ENCODE measurements at regions not wholly inside any gene's neighbourhood (a gene's known extent, or its start where the extent isn't known, plus 50 kb on each side); places are given as distances from the start of the nearest gene placed in this dataset.
A peak's percentile ranks its signal among the peaks of the same experiment; 100 is the strongest.
"Not testable (repeated sequence)": the region's sequence is repeated elsewhere in the genome, so short reads cannot be mapped to it uniquely, and the experiment has no call there.

DNA sequence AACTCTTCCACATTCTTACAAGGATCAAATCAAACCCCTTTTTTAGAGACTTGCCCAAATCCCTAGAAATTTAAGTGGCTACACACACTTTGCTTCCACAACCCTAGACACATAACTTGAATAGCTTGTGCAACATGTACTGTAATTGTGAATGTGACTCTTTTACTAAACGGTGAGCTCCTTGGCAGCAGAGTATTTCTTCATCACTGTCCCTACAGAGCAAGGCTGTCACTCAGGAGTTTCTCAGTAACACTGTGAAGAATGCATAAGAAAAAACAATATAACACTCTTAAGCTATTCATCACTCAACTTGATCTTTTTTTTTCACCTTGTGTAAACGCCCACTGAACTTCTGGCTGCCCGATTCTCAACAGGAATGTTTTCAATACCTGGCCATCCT lies 53.8 kb upstream of the ADAMTS18 start:
- no peak for DNase-seq (ENCODE audit: low spot score)

DNA sequence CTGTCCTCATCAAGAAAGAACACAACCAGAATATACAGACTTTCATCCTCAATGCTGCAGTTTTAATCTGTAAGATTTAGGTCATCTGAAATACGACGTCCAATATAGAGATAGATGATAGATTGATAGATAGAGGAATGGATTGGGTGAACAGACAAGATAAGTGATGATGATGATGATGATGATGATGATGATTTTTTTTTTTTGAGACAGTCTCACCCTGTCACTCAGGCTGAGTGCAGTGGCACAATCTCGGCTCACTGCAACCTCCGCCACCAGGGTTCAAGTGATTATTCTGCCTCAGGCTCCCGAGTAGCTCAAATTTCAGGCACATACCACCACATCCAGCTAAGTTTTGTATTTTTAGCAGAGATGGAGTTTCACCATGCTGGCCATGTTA lies 56.3 kb upstream of the ADAMTS18 start:
- no peak for DNase-seq (ENCODE audit: low spot score)

DNA sequence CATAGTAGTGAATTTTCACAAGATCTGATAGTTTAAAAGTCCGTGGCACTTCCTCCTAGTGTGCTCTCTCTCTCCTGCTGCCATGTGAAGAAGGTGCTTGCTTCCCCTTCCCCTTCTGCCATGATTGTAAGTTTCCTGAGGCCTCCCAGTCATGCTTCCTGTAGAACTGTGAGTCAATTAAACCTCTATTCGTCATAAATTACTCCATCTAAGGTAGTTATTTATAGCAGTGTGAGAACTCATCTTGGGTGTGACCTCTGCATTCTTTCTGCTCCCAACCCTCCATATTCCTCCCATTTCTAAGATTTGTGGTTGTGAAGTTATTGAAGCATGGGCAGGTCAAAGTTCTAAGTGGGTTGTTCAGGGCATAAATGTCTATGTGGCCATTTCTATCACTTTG lies 62.1 kb upstream of the ADAMTS18 start:
- no peak for DNase-seq (ENCODE audit: low spot score)

DNA sequence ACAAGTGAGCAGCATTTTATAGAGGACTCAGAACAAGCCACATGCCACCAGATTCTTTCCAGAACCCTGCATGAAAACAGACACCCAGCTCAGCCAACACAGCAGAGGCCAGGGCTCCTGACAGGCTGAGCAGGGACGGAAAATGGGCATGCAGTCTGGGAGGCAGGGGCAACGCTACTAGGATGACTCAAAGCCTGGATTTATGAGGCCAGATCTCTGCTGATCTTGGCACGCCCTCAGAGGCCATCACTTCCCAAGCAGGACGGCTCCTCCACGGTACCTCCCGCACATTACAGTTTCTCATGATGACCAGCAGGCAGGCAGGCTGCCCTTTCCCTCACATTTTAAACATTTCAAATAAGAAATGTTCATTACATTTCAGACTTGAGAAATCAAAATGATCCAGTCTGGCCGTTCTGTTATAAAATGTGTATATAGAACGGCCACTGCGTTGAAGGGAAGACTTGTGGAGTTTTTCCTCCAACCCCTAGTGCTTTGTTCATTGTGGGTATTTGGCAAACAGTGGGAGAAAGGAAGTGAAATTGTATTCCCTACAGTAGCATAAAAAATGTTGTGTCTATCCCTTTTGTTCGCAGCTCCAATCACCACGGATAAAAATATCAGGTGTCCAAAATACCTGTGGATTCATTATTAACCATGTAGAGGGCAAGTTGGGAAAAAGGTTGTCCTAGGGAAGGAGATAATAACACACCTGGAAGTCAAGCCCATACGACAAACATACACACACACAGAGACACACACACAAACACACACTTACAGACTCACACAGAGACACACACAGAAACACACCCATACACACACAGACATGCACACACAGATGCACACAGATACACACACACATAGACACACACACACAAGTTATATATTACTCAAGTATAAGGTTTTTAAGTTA lies 64.8 kb upstream of the ADAMTS18 start:
- peak; percentile 83 for DNase-seq (ENCODE audit: low spot score)

DNA sequence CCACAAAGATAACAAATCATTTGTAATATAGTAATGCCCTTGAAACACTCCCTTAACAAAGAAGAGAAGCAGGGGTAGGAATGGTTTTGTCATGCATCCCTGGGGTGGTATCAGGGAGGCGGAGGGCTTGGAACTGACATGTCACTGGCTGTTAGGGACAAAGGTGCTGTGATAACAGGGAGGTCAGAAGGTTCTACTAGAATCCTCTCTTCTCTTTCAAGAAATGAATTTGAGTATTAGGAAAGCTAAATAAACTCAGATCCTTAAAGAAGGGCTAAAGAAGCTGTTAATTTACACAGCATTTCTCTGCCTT lies 65.4 kb upstream of the ADAMTS18 start:
- DNase-seq (ENCODE audit: low spot score): no peak

DNA sequence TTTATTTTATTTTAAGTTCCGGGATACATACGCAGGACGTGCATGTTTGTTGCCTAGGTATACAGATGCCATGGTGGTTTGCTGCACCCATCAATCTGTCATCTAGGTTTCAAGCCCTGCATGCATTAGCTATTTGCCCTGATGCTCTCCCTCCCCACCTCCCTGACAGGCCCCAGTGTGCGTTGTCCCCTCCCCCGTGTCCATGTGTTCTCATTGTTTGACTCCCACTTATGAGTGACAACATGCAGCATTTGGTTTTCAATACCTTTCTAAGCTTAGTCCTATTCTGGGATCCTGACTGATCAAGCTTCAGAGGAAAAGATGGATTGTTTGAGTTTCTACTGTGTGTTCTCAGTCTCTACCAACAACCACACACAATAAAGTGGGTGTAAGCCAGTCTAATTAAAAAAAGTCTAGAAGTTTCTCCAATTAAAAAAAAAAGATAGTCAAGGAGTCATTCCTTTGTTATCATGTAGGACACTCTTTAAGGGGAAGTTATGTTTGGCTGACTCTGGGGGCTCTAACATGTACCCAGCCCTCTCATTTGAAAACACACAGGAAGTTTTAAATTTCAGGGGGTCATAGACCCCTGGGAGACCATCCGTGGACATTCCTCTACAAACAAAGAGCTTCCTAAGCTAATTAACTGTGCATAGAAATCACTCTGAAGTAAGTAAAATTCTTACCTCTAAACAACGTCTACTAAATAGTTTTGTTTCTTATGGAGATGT lies 66.3 kb upstream of the ADAMTS18 start:
- DNase-seq (ENCODE audit: low spot score): no peak

DNA sequence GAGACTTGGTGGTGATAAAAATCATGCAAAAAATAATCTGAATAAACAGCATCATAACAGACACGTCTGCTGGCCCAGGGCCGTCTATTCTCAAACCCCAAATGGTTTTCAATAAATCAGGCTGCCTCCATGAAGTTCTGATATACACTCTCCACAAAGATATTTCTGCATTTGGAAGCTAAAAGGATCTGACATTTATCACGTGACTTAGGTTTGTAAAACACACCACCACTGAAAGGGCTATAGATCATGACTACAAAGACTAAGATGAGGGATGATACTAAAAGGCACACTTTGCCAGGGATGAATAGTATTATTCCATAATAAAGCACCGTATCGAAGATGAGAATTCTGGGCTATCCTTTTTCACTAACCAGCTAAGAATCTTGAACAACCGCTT lies 67.6 kb upstream of the ADAMTS18 start:
- no peak for DNase-seq (ENCODE audit: low spot score)

DNA sequence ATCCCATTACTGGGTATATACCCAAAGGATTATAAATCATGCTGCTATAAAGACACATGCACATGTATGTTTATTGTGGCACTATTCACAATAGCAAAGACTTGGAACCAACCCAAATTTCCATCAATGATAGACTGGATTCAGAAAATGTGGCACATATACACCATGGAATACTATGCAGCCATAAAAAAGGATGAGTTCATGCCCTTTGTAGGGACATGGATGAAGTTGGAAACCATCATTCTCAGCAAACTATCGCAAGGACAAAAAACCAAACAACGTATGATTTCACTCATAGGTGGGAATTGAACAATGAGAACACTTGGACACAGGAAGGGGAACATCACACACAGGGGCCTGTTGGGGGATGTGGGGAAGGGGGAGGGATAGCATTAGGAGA lies 71.7 kb upstream of the ADAMTS18 start:
- DNase-seq (ENCODE audit: low spot score): not testable (repeated sequence)

DNA sequence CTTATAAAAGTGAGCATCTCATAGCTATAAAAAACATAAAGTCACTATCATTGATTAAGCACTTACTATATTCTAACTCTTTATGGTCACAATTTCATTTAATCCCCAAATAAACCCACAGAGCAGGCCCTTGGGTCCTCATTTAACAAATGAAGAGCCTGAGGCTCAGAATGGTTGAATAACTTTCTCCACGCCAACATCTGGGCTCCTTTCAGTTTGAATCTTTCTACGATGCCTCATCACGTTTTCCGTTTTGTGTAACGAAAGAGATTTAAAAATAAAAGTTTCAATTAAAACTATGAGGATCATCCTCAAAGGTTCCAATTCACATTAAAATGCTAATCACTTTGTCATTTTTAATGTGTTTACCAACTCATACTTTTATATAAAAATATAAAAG lies 74.2 kb upstream of the ADAMTS18 start:
- no peak for DNase-seq (ENCODE audit: low spot score)

DNA sequence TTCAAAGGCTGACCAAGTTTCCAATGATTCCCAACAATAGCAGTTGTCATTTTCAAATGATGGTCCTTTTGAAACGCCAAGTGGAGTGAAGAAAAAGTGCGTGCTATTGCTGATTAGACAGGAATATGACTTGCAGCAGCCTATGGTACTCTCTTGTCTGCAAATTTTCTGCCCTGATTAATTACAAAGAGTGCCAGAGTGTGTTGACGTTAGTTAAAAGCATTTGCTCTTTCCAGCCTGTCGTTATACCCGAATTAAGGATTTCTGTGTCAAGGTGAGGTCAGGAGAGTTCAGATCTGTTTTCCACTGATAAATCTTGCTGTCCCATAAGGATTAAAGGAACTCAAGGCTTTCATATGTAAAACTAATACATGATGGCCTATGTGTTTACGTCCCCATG lies 75.0 kb upstream of the ADAMTS18 start:
- DNase-seq (ENCODE audit: low spot score): no peak

DNA sequence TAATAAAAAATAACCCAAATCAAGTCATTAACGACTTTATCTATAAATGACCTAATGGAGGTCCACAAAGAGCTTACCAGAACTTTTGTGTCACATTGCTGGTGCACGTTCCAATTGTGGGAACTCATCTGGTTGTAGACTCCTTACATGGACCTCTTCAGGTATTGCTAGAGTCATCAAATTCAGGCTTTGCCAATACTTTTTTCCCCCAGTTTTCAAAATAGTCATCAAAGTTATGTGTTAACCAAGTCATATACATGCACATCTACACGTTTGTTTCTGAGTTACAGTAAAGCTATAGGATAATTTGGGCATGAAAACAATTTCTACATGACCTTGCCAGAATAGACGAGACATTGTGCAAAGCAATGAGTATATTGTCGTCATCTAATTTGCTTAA lies 76.2 kb upstream of the ADAMTS18 start:
- DNase-seq (ENCODE audit: low spot score): no peak

DNA sequence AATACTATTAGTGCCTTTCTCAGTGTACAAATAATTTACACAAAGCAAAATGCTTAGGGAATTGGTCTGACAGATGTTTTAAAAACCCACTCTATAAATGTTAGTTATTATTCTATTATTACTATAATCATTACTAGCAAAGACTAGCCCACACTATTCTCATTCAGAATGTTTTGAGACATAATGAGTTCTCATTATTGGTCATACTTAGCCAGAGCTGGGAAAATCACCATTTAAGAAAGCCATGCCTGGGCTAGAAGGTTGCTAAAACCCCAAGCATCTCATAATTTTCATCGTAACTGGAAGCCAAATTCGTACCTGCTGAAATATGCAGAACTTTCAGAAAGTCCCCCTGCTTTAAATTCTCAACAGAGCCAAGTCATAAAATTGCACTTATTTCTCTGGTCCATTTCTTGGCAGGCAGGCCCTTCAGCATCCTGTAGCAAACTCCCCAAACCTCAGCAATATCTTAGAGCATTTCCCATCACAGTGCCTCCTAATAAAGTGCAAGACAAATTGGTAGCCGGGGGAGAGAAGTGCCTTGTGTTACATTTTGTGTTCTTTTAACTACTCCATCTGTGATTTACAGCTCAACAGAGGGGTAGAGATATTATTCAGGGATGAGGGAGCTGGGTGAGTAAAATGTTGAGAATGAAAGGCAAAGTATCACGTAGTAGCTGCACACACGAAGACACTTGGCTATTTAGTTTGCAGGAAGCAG lies 79.8 kb upstream of the ADAMTS18 start:
- no peak for DNase-seq (ENCODE audit: low spot score)

DNA sequence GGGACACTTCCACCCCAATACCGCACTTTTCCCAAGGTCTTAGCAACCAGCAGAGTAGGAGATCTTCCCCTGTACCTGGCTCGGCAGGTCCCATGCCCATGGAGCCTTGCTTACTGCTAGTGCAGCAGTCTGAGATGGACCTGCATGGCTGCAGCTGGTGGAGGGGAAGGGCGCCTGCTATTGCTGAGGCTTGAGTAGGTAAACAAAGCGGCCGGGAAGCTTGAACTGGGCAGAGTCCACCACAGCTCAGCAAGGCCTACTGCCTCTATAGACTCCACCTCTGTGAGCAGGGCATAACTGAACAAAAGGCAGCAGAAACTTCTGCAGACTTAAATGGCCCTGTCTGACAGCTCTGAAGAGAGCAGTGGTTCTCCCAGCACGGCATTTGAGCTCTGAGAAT lies 90.4 kb upstream of the ADAMTS18 start:
- DNase-seq (ENCODE audit: low spot score): not testable (repeated sequence)

DNA sequence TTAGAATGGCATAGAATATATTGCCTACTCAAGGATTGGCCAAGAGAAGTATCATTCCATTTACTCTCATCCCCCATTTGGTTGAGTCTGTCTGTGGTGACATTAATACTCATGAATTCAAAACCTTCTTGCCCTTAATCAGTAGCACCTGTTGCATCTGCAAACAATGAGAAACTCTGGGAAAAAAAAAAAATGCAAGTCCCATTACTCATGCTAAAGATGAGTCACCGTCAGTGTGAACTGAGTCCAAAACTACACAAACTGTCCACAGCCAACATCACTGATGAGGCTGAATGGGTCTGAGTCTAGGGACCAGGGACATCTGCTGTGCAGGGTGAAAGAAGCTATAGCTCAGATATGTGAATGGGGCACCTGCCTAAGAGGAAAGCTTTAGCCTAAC lies 96.9 kb upstream of the ADAMTS18 start:
- DNase-seq (ENCODE audit: low spot score): no peak

DNA sequence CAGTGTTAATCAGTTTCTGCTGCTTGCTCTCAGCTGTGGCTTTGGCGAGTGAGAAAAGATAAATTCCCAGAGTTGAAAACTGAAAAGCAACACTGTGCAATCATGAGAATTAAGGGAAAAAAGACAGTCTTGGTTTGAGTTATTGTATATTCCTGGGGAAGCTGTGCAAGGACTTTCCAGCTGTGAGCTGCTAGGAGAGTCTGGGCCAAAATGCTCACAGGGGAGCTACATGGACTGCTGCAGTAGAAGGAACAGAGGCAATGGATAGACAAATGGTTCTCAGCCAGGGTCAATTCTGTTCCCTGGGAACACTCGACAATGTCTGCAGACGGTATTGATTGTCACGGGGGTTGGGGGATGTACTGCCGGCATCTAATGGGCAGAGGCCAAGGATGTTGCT lies 102.0 kb upstream of the ADAMTS18 start:
- no peak for DNase-seq (ENCODE audit: low spot score)

DNA sequence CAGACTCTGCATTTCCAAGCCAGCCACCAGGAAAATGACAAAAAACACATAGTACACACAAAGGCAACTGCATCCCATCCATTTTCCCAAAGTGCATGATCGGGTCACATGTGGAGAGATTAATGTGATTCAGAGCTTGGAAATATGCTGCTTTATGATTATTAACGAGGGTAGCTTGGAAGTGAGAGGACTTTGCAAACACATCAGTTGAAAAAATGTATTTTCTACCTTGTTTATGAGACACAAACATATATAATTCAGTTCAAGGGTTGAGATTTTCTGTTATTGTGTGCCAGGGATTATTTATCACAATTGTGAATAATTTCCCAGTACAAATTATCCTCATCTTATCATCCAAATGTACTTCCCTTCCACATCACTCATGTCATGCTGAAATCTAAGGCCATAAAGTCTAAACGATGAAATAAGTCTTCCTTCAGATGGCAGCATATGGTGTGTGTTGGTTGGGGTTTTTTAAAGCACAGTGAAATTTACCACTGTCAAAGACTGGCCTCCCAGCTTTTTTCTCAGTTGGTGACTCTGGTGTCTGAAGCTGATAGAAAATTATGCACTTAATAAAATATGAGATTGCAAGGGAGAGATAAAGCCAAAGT lies 104.7 kb upstream of the ADAMTS18 start:
- DNase-seq (ENCODE audit: low spot score): no peak

DNA sequence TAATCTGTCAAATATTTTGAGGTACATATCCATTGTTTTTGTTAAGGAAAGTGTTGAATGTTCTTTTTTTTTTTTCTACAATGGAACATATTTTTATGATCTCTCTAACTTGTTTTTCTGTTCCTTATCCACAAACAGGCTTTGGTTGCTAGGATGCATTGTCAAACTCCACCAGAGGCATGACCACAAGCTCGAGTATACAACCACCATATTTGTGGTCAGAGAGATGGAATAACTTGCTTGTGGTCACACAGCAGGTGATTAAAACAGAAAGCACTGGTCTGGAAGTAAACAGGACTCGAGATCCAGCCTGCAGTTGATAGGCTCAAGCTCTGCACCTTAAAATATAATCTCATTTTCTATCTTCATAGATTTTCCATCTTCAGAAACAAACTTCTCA lies 105.8 kb upstream of the ADAMTS18 start:
- DNase-seq (ENCODE audit: low spot score): no peak

DNA sequence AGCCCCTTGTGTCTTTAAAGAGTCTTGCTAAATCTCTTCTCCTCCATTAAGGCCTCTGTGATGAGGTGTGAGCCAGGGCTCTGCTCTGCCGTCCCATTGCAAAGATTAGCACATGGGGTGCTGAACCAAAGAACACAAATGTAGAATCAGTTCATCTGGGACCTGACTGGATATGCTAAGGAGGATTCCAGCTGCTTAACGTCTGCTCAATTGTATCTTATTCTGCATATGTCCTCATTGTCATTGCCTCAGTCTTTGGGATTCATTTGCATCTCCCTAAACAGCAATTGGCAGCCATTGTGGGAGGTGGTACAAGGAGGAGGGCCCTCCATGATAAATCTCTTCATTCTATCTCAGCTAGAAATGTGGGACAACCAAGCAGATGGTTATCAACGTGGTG lies 106.3 kb upstream of the ADAMTS18 start:
- DNase-seq (ENCODE audit: low spot score): no peak

DNA sequence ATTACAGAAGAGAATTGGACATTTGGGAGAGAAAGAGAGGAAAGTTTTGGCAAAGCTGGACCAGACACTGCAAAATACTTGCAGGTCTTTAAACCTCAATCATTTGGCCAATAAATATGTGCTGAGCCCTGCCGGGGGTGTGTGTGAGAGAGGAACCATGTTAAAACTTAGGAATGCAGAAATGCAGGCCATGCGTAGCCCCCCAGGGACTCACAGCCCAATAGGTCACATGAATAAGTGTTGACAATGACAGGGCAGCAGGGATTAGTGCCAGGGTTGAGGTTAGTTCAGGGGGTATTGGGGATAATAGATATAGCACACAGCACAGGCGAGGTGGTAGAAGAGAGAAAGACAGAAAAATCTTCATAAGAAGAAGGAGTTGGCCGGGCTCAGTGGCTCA lies 113.3 kb upstream of the ADAMTS18 start:
- DNase-seq (ENCODE audit: low spot score): no peak

DNA sequence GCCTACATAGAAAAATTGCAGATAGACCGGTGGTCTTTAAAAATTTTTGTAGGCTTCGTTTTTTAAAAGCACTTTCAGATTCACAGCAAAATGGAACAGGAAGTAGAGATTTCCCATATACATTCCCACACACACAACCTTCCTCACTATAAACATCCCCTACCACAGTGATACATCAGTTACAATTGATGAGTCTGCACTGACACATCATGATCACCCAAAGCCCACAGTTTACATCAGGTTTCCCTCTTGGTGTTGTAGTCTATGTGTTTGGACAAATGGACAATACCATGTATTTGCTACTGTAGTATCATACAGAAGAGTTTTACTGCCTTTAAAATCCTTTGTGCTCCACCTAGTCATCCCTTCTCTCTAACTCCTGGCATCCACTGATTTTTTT lies 113.9 kb upstream of the ADAMTS18 start:
- no peak for DNase-seq (ENCODE audit: low spot score)

DNA sequence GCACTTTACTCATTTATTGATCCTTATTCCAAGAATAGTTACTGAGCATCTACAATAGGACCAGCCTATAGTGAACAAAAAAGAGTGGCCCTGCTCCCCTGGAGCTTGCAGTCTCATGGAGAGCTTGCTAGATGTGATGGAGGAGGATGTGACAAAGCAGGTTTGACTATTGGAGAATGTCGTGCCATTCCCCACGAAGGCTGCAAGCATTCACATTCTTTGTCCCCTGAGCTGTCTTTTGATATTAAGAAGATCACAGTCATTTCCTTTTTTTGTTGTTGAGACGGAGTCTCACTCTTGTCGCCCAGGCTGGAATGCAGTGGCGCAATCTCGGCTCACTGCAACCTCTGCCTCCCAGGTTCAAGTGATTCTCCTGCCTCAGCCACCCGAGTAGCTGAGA lies 115.0 kb upstream of the ADAMTS18 start:
- no peak for DNase-seq (ENCODE audit: low spot score)

DNA sequence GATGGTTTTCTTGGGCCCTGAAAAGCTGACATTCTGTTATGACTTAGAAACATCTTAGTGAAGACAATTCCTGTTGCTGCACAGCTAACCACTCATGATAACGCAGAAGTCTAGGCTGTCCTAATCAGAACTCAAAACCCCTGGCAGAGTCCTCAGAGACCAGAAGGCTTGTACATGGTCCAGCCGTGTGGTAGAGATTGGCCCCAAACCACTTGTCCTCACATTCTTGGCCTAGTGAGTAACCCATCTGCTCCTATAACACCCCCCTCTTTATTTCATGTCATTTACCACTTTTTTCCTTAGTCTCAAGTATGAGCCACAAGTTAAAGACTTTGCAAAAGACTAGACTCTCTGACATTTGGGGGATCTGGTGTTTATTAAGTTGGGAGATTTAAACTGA lies 116.5 kb upstream of the ADAMTS18 start:
- no peak for DNase-seq (ENCODE audit: low spot score)
